GM12872 (cell line): ENCODE measurements at regions not wholly inside any gene's neighbourhood (a gene's known extent, or its start where the extent isn't known, plus 50 kb on each side); places are given as distances from the start of the nearest gene placed in this dataset.

ENCODE experiments used
- TF ChIP-seq, protein P1 (sequence below): IDR thresholded peaks from 3 replicates; pipeline ENCODE4 v1.5.1; 2011; ENCODE audit warnings: low read depth, mild to moderate bottlenecking, low read length, moderate library complexity; ENCODE audit not compliant: insufficient read depth

GRCh38 chr3:124582196-124582595, 148.1 kb upstream of the UMPS start:
- TF ChIP-seq, protein P1, sequence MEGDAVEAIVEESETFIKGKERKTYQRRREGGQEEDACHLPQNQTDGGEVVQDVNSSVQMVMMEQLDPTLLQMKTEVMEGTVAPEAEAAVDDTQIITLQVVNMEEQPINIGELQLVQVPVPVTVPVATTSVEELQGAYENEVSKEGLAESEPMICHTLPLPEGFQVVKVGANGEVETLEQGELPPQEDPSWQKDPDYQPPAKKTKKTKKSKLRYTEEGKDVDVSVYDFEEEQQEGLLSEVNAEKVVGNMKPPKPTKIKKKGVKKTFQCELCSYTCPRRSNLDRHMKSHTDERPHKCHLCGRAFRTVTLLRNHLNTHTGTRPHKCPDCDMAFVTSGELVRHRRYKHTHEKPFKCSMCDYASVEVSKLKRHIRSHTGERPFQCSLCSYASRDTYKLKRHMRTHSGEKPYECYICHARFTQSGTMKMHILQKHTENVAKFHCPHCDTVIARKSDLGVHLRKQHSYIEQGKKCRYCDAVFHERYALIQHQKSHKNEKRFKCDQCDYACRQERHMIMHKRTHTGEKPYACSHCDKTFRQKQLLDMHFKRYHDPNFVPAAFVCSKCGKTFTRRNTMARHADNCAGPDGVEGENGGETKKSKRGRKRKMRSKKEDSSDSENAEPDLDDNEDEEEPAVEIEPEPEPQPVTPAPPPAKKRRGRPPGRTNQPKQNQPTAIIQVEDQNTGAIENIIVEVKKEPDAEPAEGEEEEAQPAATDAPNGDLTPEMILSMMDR = no peak

- TF ChIP-seq, protein P1 = no peak
Observed at GRCh38 chr3:124582621-124583395, 147.4 kb upstream of the UMPS start.

DNA sequence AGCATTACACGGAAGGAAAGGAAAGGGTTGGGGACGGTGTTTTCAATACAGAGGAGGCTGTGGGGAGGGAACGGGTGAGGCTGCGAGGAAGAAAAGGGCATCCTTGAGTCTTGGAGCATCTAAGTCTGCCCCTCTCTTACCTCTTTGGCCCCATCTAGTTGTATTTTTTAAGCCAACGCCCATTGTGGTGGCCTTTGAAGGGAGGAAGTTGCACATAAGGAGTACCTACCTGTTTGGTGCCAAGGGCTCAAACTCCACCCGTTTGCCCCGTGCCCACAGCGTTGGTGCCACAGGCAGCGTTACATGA, 146.1 kb upstream of the UMPS start:
- TF ChIP-seq, protein P1 = no peak

DNA sequence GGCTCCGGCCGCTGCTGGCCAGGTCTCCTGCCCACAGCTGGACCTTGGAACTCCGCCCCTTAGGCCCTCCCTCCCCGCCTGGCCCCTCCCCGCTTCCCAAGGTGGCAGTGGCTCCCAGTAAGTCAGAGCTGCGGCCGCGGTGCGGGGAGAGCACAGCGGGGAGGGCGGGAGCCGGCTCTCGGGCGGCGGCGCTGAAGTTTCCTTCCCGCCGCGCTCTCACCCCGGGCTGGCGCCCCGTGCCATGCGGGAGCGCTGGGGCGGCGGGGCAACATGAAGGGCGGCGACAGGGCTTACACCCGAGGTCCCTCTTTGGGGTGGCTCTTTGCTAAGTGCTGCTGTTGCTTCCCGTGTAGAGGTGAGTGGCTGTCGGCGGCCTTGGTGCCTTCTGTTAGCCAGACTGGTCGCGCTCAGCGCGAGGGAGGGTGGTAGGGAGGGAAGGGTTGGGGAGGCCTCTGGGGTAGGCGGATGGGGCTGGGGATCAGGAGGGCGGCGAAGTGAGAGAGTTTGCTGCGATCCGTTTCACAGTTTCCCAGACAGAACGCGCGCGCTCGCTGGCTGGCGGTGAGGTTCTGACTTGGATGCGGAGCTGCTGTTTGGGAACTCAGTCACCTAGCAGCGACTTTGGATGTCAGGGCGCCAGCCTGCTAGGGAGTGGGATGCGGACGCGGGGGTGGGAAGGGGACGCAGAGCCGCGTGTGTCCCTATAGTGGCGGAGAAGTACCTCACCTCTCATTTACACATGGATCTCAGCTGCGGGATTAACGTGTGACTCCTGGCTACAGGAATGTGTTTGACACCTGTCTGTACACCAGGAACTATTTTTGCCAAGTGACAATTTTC, 145.5 kb upstream of the UMPS start:
- TF ChIP-seq, protein P1 = no peak

GRCh38 chr3:124586126-124587052, 143.9 kb upstream of the UMPS start:
- TF ChIP-seq, protein P1 = no peak

GRCh38 chr3:124587053-124587408, 143.2 kb upstream of the UMPS start:
- TF ChIP-seq, protein P1 = no peak

DNA sequence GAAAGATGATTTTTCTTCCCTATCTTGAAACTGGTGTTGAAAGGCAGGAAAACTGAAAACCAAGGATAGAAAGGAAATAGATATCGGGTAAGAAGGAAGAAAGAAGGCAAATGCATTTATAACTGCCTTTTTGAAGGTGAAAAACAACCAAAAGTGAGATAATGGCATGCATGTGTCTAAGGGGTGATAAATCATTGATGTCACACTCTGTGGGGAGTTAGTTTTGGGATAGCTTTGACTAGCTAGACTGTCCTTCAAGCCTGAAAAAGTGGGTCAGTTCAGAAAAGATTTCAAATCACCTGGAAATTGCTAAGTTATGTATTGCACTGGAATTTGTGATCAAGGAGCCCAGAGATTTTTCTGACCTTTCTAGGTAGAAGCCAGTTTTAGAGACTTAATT, 142.2 kb upstream of the UMPS start:
- TF ChIP-seq, protein P1 = no peak
